ENCODE measurements at regions not wholly inside any gene's neighbourhood (a gene's known extent, or its start where the extent isn't known, plus 50 kb on each side); places are given as distances from the start of the nearest gene placed in this dataset.

DNA sequence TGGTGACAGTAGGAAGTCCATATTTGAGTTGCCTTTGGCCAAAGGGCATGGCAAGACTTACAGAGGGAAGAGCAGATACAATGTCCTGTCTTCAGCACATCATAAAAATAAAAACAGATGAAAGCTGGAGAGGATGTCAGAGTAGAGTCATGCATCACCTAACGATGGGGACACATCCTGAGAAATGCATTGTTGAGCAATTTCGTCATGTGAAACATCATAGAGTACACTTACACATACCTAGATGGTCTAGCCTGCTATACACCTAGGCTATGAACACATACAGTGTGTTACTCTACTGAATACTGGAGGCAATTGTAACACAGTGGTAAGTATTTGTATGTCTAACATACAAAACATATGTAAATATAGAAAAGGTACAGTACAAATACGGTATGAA is 75.6 kb downstream of the VEGFA start:
- no peak overlapping the region for H3K4me3 ChIP-seq (ENCODE audit: low read length)
- no peak overlapping the region for H3K9ac ChIP-seq (ENCODE audit: low read length)
- no peaks in the 10 kb centered on the region for H3K9me3 ChIP-seq (ENCODE audit: control insufficient read depth, low read length)
- H3K36me3 ChIP-seq (ENCODE audit: control insufficient read depth, insufficient read depth, low read length): no peaks in the 10 kb centered on the region
- no peaks in the 10 kb centered on the region for H3K27me3 ChIP-seq (ENCODE audit: control insufficient read depth, insufficient read depth, low read length)
- peaks cover 23% of the 10 kb centered on the region for H3K4me1 ChIP-seq (ENCODE audit: control insufficient read depth, insufficient read depth, low read length)

DNA sequence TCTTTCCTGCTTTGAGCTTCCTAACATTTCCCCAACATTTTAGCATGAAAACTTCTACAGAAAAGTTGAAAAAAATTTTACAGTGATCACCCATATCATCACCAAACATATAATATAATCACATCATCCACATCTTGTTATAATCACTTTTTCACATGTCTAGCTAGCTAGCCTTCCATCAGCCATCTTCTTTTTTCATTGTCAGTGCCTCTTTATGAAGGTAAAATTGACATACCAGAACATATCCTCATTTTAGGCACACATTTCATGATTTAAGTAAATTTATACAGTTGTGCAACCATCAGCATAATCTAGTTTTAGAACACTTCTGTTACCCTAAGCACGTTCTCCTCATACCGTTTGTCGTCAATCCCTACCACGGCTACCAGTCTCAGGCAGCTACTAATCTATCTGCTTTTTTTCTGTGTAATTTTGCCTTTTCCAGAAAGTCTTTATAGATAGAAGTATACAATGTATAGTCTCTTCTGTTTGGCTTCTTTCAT is 73.7 kb downstream of the VEGFA start:
- Histone ChIP-seq H3K4me1 (ENCODE audit: control insufficient read depth, insufficient read depth, low read length) (peaks cover 24% of the 10 kb centered on the region), H3K36me3 (ENCODE audit: control insufficient read depth, insufficient read depth, low read length) (no peaks in the 10 kb centered on the region), H3K27me3 (ENCODE audit: control insufficient read depth, insufficient read depth, low read length) (no peaks in the 10 kb centered on the region), H3K9ac (ENCODE audit: low read length) (no peak overlapping the region), H3K4me3 (ENCODE audit: low read length) (no peak overlapping the region), H3K9me3 (ENCODE audit: control insufficient read depth, low read length) (no peaks in the 10 kb centered on the region)

DNA sequence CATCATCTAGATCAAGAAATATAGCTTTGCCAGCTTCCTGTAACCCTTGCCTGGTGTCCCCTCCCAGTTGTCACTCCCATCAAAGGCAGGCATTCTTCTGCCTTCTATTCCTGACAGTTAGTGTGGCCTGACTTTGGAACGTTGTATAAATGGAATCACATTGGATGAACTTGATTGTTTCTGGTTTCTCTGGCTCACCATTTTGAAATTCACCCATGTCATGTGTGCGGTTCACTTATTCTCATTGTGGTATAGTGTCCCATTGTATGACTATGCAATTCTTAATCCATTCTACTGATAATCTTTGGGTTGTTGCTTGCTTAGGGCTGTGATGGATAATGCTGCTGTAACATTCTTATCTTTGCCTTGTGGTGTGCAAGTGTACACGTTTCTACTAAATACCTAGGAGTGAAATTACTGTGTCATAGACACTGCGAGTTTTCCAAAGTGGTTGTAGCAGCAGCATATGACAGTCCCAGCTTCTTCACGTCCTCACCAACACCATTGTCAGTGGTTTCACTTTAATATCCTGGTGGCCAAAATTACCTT is 73.2 kb downstream of the VEGFA start:
- Histone ChIP-seq H3K27me3 (ENCODE audit: control insufficient read depth, insufficient read depth, low read length) (no peaks in the 10 kb centered on the region), H3K36me3 (ENCODE audit: control insufficient read depth, insufficient read depth, low read length) (no peaks in the 10 kb centered on the region), H3K4me1 (ENCODE audit: control insufficient read depth, insufficient read depth, low read length) (peaks cover 30% of the 10 kb centered on the region), H3K4me3 (ENCODE audit: low read length) (no peak overlapping the region), H3K9me3 (ENCODE audit: control insufficient read depth, low read length) (no peaks in the 10 kb centered on the region), H3K9ac (ENCODE audit: low read length) (no peak overlapping the region)

DNA sequence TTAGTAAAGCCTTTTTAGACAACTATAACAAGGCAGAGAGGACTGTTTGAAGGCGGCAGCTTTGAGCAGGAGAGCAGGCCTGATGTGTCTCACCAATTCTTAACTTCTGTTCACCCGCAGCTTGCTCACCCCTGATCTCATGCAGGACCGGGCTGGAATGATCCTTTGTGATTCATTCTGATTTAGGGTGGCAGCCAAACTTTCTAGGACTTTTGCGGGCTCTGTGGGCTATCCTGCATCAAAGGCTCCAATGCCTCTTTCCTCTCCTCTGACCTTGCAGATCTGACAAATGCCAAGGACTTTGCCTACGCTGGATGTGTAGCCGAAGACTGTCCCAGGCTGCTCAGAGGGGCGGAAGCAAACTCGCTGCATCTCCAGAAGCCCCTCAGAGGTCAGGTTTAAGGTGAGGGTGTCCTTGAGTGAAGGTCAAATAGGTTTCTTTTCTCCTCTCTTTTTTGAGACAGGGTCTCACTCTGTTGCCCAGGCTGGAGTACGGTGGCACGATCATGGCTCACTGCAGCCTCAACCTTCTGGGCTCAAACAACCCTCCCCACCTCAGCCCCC is 72.3 kb downstream of the VEGFA start:
- H3K4me1 ChIP-seq (ENCODE audit: control insufficient read depth, insufficient read depth, low read length): peaks cover 38% of the 10 kb centered on the region
- no peaks in the 10 kb centered on the region for H3K9me3 ChIP-seq (ENCODE audit: control insufficient read depth, low read length)
- no peak overlapping the region for H3K9ac ChIP-seq (ENCODE audit: low read length)
- H3K4me3 ChIP-seq (ENCODE audit: low read length): no peak overlapping the region
- no peaks in the 10 kb centered on the region for H3K27me3 ChIP-seq (ENCODE audit: control insufficient read depth, insufficient read depth, low read length)
- H3K36me3 ChIP-seq (ENCODE audit: control insufficient read depth, insufficient read depth, low read length): no peaks in the 10 kb centered on the region

DNA sequence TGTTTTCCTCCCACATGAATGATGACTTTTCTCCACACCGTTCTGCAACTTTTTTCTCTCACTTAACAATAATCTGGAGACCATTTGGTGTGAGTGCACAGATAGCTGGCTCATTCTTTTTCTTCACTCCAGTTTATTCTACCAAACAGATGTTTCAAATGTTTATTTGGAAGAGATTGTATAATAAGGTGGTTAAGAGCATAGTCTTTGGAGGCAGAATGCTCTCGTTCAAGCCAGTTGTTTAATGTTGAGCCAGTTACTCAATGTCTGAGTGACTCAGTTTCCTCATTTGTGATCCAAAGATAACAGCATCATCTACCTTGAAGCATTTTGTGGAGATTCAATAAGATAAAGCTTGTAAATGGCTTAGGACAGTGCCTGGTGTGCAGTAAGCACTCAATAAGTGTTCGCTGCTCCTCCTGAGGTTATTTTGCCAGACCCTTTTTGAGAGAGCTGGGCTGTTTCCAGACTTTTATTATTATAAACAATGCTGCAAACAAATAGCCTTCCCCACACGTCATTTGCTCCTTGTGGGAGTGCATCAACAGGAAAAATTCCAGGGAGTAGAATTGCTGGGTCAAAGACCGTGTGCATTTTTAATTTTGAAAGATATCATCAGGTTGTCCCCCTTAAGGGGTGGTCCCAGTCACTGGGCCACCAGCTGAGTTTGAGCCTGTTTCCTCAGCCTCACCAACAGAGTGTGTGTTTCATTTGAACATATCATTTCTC is 70.6 kb downstream of the VEGFA start:
- Histone ChIP-seq H3K27me3 (ENCODE audit: control insufficient read depth, insufficient read depth, low read length) (no peaks in the 10 kb centered on the region), H3K36me3 (ENCODE audit: control insufficient read depth, insufficient read depth, low read length) (no peaks in the 10 kb centered on the region), H3K4me1 (ENCODE audit: control insufficient read depth, insufficient read depth, low read length) (peaks cover 55% of the 10 kb centered on the region), H3K9ac (ENCODE audit: low read length) (no peak overlapping the region), H3K4me3 (ENCODE audit: low read length) (no peak overlapping the region), H3K9me3 (ENCODE audit: control insufficient read depth, low read length) (no peaks in the 10 kb centered on the region)

DNA sequence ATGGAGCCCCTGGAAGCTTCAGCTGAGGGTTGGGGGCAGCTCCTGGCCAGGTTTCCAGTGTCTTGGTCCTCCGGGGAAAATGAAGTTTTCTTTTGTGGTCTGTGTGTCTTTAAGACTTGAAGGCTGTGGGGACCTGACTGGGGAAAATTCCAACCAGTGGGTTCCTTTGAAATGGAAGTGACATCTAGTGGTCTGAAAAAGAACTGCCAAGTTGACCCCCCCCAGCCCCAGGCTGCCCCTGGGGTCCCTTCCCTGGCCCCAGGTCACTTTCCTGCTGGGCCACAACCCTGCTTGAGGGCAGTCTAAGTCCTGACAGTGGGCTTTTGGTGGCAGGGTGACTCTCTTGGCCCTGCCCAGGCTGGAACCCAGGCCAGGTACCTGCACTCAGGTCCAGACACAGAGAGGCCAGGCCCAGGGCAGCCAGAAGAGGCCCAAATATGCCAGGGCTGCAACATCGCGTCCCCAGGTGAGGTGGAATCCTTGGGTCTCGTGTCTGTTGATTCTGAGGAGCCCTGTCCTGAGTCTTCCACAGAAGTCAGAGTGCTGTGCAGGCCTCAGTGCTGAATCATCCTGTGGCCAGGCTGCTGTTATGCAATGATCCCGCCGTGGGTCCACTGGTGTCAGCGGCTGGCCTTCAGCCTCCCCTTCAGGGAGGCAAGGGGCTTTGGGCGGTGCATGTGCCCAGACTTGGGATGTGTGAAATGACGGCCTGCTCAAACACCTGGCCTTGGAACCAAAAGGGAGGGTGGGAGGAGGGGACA is 68.4 kb downstream of the VEGFA start:
- Histone ChIP-seq H3K27me3 (ENCODE audit: control insufficient read depth, insufficient read depth, low read length) (no peaks in the 10 kb centered on the region), H3K9ac (ENCODE audit: low read length) (no peak overlapping the region), H3K36me3 (ENCODE audit: control insufficient read depth, insufficient read depth, low read length) (no peaks in the 10 kb centered on the region), H3K9me3 (ENCODE audit: control insufficient read depth, low read length) (no peaks in the 10 kb centered on the region), H3K4me1 (ENCODE audit: control insufficient read depth, insufficient read depth, low read length) (peaks cover 77% of the 10 kb centered on the region), H3K4me3 (ENCODE audit: low read length) (no peak overlapping the region)

DNA sequence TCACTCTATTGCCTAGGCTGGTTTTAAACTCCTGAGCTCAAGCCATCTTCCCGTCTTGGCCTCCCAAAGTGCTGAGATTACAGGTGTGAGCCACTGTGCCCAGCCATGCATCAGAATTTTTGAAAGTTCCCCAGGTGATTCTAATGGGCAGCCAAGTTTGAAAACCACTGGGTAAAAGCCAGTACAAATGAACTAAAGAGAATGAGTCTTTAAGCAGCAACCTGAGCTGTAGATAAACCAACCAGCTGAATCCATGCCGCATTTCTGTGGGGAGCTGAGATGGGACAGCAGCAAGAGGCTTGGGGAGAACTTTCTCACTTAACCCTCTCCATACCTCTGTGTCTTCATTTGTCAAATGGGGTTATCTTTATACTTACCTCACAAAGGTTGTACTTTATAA is 67.5 kb downstream of the VEGFA start:
- H3K9ac ChIP-seq (ENCODE audit: low read length): no peak overlapping the region
- H3K4me1 ChIP-seq (ENCODE audit: control insufficient read depth, insufficient read depth, low read length): peaks cover 81% of the 10 kb centered on the region
- H3K9me3 ChIP-seq (ENCODE audit: control insufficient read depth, low read length): no peaks in the 10 kb centered on the region
- H3K27me3 ChIP-seq (ENCODE audit: control insufficient read depth, insufficient read depth, low read length): no peaks in the 10 kb centered on the region
- H3K36me3 ChIP-seq (ENCODE audit: control insufficient read depth, insufficient read depth, low read length): no peaks in the 10 kb centered on the region
- H3K4me3 ChIP-seq (ENCODE audit: low read length): no peak overlapping the region

DNA sequence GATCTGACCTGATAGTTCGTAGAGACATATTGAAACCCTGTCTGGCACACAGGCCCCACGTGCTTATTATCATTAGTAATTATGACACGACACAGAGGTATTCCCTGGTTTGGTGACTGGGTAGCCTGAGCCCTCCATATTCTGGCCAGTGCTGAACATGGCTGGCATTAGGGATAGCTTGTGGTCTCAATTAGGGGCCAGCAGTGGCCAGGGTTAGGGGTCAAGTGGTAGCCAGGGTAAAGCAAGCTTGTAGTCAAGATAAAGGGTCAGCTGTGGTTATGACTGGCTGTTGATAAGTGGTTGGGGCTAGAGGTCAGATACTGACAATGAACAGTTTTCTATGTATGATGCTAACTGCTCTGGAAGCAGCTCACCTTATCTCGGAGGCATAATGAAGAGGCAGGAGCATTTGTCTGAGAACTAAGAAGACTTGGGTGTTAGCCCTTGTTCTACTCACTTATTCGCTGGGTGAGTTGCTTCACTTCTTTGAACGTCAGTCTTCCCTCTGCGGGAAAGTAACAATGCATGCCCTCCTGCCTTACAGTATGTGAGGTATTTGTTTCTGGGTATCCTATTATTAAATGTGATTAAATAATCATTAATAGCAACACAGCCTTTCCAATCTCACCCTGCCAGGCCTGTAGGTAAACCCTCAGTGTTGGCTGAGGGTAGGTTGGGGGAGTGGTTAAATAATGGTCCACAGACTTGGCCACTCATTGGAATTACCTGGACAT is 66.7 kb downstream of the VEGFA start:
- no peaks in the 10 kb centered on the region for H3K36me3 ChIP-seq (ENCODE audit: control insufficient read depth, insufficient read depth, low read length)
- H3K4me3 ChIP-seq (ENCODE audit: low read length): no peak overlapping the region
- H3K4me1 ChIP-seq (ENCODE audit: control insufficient read depth, insufficient read depth, low read length): peaks cover 80% of the 10 kb centered on the region
- H3K9me3 ChIP-seq (ENCODE audit: control insufficient read depth, low read length): no peaks in the 10 kb centered on the region
- no peak overlapping the region for H3K9ac ChIP-seq (ENCODE audit: low read length)
- no peaks in the 10 kb centered on the region for H3K27me3 ChIP-seq (ENCODE audit: control insufficient read depth, insufficient read depth, low read length)

Measured in mucosa of stomach (tissue), 1 donor.